ENCODE measurements at regions not wholly inside any gene's neighbourhood (a gene's known extent, or its start where the extent isn't known, plus 50 kb on each side); places are given as distances from the start of the nearest gene placed in this dataset.

GRCh38 chr6:101236709-101237108 is 156.8 kb upstream of the GRIK2 start:
- Mint-ChIP-seq H3K4me1 (no peaks in the 10 kb centered on the region), H3K36me3 (no peaks in the 10 kb centered on the region), H3K27me3 (ENCODE audit: low read depth) (no peaks in the 10 kb centered on the region), H3K27ac (no peak overlapping the region), H3K4me3 (no peak overlapping the region), H3K9me3 (no peaks in the 10 kb centered on the region)
- TF ChIP-seq TEAD1 (CRISPR knock-in tag; IDR thresholded peaks at IDR 0.05) (no peak), ESRRA (CRISPR knock-in tag; IDR thresholded peaks at IDR 0.05; ENCODE audit: borderline replicate concordance) (no peak), FOXJ3 (CRISPR knock-in tag; IDR thresholded peaks at IDR 0.05; ENCODE audit: borderline replicate concordance) (no peak), ATF2 (CRISPR knock-in tag; IDR thresholded peaks at IDR 0.05; ENCODE audit: borderline replicate concordance, low read depth) (no peak), NFATC4 (CRISPR knock-in tag; IDR thresholded peaks at IDR 0.05) (no peak), FOXP1 (CRISPR knock-in tag; IDR thresholded peaks at IDR 0.05; ENCODE audit: borderline replicate concordance) (no peak), NR1H2 (CRISPR knock-in tag; IDR thresholded peaks at IDR 0.05) (no peak), ERG (CRISPR knock-in tag; IDR thresholded peaks at IDR 0.05) (no peak), SMAD3 (CRISPR knock-in tag; IDR thresholded peaks at IDR 0.05; ENCODE audit: borderline replicate concordance) (no peak), ZMAT4 (CRISPR knock-in tag; IDR thresholded peaks at IDR 0.05) (no peak), ZNF671 (CRISPR knock-in tag; IDR thresholded peaks at IDR 0.05) (no peak), ZNF263 (CRISPR knock-in tag; IDR thresholded peaks at IDR 0.05; ENCODE audit: low read depth) (no peak), CTCF (IDR thresholded peaks at IDR 0.05) (no peak), PRDM15 (CRISPR knock-in tag; IDR thresholded peaks at IDR 0.05) (no peak)
- DNase-seq (ENCODE audit: low spot score), result no peak
- ChIA-PET POLR2A (no interaction called here), CTCF (no interaction called here)
- ATAC-seq, result no peak

- DNase-seq (ENCODE audit: low spot score), result no peak
- Mint-ChIP-seq H3K27me3 (ENCODE audit: low read depth) (no peaks in the 10 kb centered on the region), H3K4me1 (no peaks in the 10 kb centered on the region), H3K27ac (no peak overlapping the region), H3K4me3 (no peak overlapping the region), H3K36me3 (no peaks in the 10 kb centered on the region), H3K9me3 (no peaks in the 10 kb centered on the region)
- ChIA-PET POLR2A (no interaction called here), CTCF (no interaction called here)
- ATAC-seq, result no peak
- no peak for TF ChIP-seq ZNF219 (CRISPR knock-in tag; IDR thresholded peaks at IDR 0.05; ENCODE audit: borderline replicate concordance)
- TF ChIP-seq NFYB (CRISPR knock-in tag; conservative IDR thresholded peaks at IDR 0.05; ENCODE audit: low read depth), result no peak
- no peak for TF ChIP-seq TEAD1 (CRISPR knock-in tag; IDR thresholded peaks at IDR 0.05)
- TF ChIP-seq ZBTB43 (CRISPR knock-in tag; IDR thresholded peaks at IDR 0.05), result no peak
- TF ChIP-seq FOXK1 (CRISPR knock-in tag; IDR thresholded peaks at IDR 0.05), result no peak
- no peak for TF ChIP-seq ZNF416 (CRISPR knock-in tag; IDR thresholded peaks at IDR 0.05)
- TF ChIP-seq NFE2L1 (CRISPR knock-in tag; IDR thresholded peaks at IDR 0.05), result no peak
- TF ChIP-seq ZNF138 (CRISPR knock-in tag; conservative IDR thresholded peaks at IDR 0.05), result no peak
- no peak for TF ChIP-seq FOXP4 (CRISPR knock-in tag; IDR thresholded peaks at IDR 0.05)
- TF ChIP-seq NFATC4 (CRISPR knock-in tag; IDR thresholded peaks at IDR 0.05), result no peak
These were observed 152.1 kb upstream of the GRIK2 start for GRCh38 chr6:101241442-101241841.

All from WTC11 (cell line).